ENCODE measurements at regions not wholly inside any gene's neighbourhood (a gene's known extent, or its start where the extent isn't known, plus 50 kb on each side); places are given as distances from the start of the nearest gene placed in this dataset.

DNA sequence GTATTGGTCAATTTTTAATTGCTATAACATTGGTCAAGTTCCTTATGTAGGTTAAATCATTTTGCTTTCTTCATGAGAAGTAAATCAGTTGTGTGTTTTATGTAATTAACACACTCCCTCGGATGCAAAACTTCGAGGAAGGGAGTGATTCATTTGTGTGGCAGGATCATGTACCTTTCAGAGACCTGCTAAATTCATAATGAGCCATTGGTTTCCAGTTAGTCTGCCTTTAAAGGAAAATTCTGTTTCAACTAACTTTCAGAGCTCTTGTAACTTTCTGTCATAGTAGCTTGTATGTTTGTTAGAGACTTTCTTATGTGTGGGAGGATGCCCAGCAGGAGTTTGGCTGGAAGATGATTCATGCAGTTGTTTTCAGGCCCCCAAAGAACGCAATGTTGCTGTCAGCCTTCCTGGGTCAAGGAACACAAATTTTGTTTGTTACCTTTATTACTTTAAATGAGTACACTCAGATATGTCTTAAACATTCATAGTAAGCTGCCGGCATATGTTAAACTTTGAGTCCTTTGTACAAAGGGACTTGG lies 72.1 kb downstream of the GPR101 start:
- TF ChIP-seq, protein P1, sequence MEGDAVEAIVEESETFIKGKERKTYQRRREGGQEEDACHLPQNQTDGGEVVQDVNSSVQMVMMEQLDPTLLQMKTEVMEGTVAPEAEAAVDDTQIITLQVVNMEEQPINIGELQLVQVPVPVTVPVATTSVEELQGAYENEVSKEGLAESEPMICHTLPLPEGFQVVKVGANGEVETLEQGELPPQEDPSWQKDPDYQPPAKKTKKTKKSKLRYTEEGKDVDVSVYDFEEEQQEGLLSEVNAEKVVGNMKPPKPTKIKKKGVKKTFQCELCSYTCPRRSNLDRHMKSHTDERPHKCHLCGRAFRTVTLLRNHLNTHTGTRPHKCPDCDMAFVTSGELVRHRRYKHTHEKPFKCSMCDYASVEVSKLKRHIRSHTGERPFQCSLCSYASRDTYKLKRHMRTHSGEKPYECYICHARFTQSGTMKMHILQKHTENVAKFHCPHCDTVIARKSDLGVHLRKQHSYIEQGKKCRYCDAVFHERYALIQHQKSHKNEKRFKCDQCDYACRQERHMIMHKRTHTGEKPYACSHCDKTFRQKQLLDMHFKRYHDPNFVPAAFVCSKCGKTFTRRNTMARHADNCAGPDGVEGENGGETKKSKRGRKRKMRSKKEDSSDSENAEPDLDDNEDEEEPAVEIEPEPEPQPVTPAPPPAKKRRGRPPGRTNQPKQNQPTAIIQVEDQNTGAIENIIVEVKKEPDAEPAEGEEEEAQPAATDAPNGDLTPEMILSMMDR (conservative IDR thresholded peaks at IDR 0.05; ENCODE audit: low read length): no peak
- no peak for TF ChIP-seq EZH2phosphoT487 (IDR thresholded peaks at IDR 0.05; ENCODE audit: borderline replicate concordance, low read depth, low read length)
